Peyer's patch (tissue), 4 donors: ENCODE measurements at regions not wholly inside any gene's neighbourhood (a gene's known extent, or its start where the extent isn't known, plus 50 kb on each side); places are given as distances from the start of the nearest gene placed in this dataset.

Source experiments
- DNase-seq, 3 donors: peaks; one replicate each; pipeline ENCODE4 v3.0.0-alpha.2; 2017 to 2019
- H3K27ac ChIP-seq, 4 donors: fragments of 200-600 bp; sonication (generic); one replicate each; pipeline ENCODE4 v1.5.1; 2016 to 2019
- H3K27me3 ChIP-seq, 2 donors: fragments of 200-600 bp; sonication (generic); one replicate each; pipeline ENCODE4 v1.5.1; 2019
- H3K36me3 ChIP-seq, 3 donors: fragments of 200-600 bp; sonication (generic); one replicate each; pipeline ENCODE4 v1.5.1; 2016 to 2019
- H3K4me1 ChIP-seq, 4 donors: fragments of 200-600 bp; sonication (generic); one replicate each; pipeline ENCODE4 v1.5.1; 2016 to 2019
- H3K4me3 ChIP-seq, 4 donors: fragments of 200-600 bp; sonication (generic); 1 replicate in 3 of 4; 2 replicates in 1 of 4; pipeline ENCODE4 v1.5.1; 2016 to 2019; ENCODE audit warnings: mild to moderate bottlenecking in 1 of 4
- H3K9me3 ChIP-seq, 4 donors: fragments of 200-600 bp; sonication (generic); one replicate each; pipeline ENCODE4 v1.5.1; 2016 to 2019; ENCODE audit warnings: mild to moderate bottlenecking in 1 of 4
- CTCF ChIP-seq, 6 experiments: fragments of 450-650 bp in 4 of 6; fragments of 200-600 bp in 2 of 6; sonication (generic) in 1 of 6; IDR thresholded peaks; one replicate each; pipeline ENCODE4 v1.5.1; 2017 to 2019; ENCODE audit warnings: antibody characterized with exemption in 6 of 6, mild to moderate bottlenecking in 3 of 6, moderate library complexity in 1 of 6
- POLR2A ChIP-seq, 2 donors: fragments of 450-650 bp; IDR thresholded peaks; one replicate each; pipeline ENCODE4 v1.5.1; 2017; ENCODE audit warnings: antibody characterized with exemption in 2 of 2, mild to moderate bottlenecking in 2 of 2, moderate library complexity in 2 of 2

DNA sequence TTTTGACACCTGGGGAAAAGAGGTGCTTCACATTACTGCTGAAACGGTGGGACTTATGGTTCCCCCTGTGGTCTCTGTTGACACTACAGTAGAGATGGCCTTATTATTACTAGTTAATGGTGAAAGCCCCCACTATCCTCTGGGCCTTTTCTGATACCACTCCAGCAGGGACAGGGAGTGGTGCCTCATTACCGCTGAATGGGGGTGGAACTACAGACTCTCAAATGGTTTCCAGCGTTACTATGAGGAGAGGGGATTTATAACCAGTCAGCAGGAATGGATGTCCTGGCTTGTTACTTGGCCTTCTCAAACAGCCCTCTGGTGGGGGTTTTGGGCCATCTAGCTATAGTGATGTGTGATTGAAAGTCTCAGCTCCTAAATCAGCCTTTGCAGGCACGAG lies 96.7 kb upstream of the DIAPH3 start:
- Histone ChIP-seq H3K27ac (no peak overlapping the region), H3K27me3 (no peaks in the 10 kb centered on the region), H3K36me3 (no peaks in the 10 kb centered on the region), H3K4me3 (no peak overlapping the region), H3K4me1 (no peaks in the 10 kb centered on the region), H3K9me3 (no peaks in the 10 kb centered on the region)
- DNase-seq, result no peak
- no peak for TF ChIP-seq CTCF (IDR thresholded peaks at IDR 0.05)

DNA sequence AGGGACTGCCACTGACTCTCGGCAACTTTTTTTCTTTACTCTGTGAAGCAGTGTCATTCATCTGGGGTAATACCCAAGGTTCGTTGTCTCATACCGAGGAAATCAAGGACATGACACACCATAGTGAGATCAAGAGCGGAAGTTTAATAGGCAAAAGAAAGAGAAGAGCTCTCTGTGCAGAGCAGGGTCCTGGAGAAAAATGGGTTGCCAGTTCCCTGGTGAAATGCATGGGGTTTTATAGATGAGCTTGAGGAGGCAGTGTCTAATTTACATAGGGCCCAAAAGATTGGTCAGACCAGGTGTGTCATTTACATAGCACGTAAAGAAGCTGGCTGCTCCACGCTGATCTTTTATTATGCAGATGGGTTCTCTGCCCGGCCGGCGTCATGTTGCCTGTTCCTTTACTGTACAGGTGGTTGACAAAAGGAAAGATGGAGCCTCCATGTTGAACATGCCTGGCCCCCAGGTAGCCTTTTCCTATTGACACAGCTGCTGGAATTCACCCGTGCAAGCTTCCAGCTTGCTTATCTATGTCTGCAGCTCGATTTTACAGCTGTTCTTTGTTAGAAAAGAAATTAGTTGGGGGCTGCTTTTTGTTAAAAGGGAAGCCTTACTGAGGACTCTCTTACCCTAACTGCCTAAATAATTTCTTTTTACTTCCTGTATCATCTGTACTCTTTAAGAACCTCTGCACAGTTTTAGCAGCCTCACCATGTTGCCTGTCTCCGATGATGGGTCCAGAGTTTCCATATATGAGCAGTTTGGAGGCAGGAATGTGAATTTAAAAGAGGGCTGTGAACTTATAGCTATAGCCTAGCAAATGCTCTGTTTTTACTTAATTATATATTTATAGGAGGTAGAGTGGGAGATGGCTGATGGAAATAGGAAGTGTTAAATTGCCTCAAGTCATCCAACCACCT lies 98.0 kb upstream of the DIAPH3 start:
- DNase-seq, result no peak
- no peaks in the 10 kb centered on the region for H3K9me3 ChIP-seq
- H3K4me1 ChIP-seq, result no peaks in the 10 kb centered on the region
- no peak for TF ChIP-seq POLR2A (IDR thresholded peaks at IDR 0.05)
- no peak for TF ChIP-seq CTCF (IDR thresholded peaks at IDR 0.05)
- H3K36me3 ChIP-seq, result no peaks in the 10 kb centered on the region
- H3K27me3 ChIP-seq, result no peaks in the 10 kb centered on the region
- no peak overlapping the region for H3K27ac ChIP-seq
- no peak overlapping the region for H3K4me3 ChIP-seq

DNA sequence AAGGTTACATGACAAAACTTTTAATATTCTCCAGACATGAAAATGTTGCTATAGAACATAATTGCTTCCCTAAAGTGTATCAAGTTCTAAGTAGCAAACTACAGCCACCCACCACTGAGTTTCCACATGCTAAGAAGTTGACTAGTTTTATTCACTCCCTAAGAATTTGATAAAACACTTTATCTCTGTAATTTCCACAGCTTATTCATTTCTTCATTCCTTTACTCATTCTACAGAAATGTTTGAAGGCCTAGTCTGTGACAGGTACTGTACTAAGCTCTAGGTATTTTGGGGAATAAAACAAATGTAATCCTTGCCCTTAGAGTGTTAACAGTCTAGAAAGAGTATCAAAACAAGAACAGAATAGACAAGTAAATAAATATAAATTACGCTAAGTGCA lies 101.8 kb upstream of the DIAPH3 start:
- DNase-seq, result no peak
- H3K9me3 ChIP-seq, result no peaks in the 10 kb centered on the region
- TF ChIP-seq CTCF (IDR thresholded peaks at IDR 0.05), result no peak
- no peak for TF ChIP-seq POLR2A (IDR thresholded peaks at IDR 0.05)
- no peak overlapping the region for H3K27ac ChIP-seq
- no peaks in the 10 kb centered on the region for H3K4me1 ChIP-seq
- H3K36me3 ChIP-seq, result no peaks in the 10 kb centered on the region
- H3K4me3 ChIP-seq, result no peak overlapping the region
- no peaks in the 10 kb centered on the region for H3K27me3 ChIP-seq

GRCh38 chr13:60267498-60268202 lies 103.9 kb upstream of the DIAPH3 start:
- Histone ChIP-seq H3K4me3 (peak overlapping the region; percentile 12 to 52 (median 36)), H3K27ac (no peak overlapping the region), H3K9me3 (no peaks in the 10 kb centered on the region), H3K27me3 (no peaks in the 10 kb centered on the region), H3K4me1 (no peaks in the 10 kb centered on the region), H3K36me3 (no peaks in the 10 kb centered on the region)
- peak in 2 of 3 donors; percentile 18 to 51 for DNase-seq
- no peak for TF ChIP-seq CTCF (IDR thresholded peaks at IDR 0.05)

GRCh38 chr13:60268203-60268555 lies 104.5 kb upstream of the DIAPH3 start:
- no peak for DNase-seq

More at GRCh38 chr13:60268203-60268555, 104.5 kb upstream of the DIAPH3 start:
- no peaks in the 10 kb centered on the region for H3K36me3 ChIP-seq
- H3K4me3 ChIP-seq, result peak overlapping the region; percentile 12 to 52 (median 36)
- TF ChIP-seq POLR2A (IDR thresholded peaks at IDR 0.05) (no peak), CTCF (IDR thresholded peaks at IDR 0.05) (no peak)
- no peaks in the 10 kb centered on the region for H3K9me3 ChIP-seq
- H3K4me1 ChIP-seq, result no peaks in the 10 kb centered on the region
- no peaks in the 10 kb centered on the region for H3K27me3 ChIP-seq
- H3K27ac ChIP-seq, result no peak overlapping the region
